ENCODE measurements at regions not wholly inside any gene's neighbourhood (a gene's known extent, or its start where the extent isn't known, plus 50 kb on each side); places are given as distances from the start of the nearest gene placed in this dataset.

DNA sequence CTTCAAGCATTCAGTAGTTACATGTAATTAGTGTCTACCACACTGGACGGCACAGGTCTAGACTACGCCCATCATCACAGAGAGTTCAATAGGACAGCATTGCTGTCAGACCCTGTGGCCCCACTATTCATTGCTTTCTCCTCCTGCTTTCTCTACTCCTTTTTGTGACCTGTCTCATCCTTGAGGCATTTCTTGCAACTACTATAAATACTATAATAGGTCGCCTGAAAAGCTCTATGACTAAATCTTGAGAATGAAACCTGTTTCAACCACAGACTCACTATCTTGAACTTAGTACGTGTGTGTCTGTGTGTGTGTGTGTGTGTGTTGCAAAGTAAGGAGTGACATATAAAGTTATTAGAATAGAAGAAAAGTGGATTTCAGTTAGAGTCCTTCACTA is 252.9 kb upstream of the KLF3 start:
- Histone ChIP-seq H3K27ac (ENCODE audit: poor library complexity, severe bottlenecking) (no peak overlapping the region), H3K4me1 (ENCODE audit: insufficient read depth, poor library complexity, severe bottlenecking) (no peaks in the 10 kb centered on the region), H3K27me3 (ENCODE audit: insufficient read depth, poor library complexity, severe bottlenecking) (no peaks in the 10 kb centered on the region), H3K36me3 (ENCODE audit: low read depth) (no peaks in the 10 kb centered on the region), H3K4me3 (ENCODE audit: severe bottlenecking) (no peak overlapping the region), H3K9me3 (ENCODE audit: severe bottlenecking) (no peaks in the 10 kb centered on the region)
- ATAC-seq (ENCODE audit: low read depth) (no peak), DNase-seq (ENCODE audit: low spot score) (no peak)
- TF ChIP-seq, protein P1, sequence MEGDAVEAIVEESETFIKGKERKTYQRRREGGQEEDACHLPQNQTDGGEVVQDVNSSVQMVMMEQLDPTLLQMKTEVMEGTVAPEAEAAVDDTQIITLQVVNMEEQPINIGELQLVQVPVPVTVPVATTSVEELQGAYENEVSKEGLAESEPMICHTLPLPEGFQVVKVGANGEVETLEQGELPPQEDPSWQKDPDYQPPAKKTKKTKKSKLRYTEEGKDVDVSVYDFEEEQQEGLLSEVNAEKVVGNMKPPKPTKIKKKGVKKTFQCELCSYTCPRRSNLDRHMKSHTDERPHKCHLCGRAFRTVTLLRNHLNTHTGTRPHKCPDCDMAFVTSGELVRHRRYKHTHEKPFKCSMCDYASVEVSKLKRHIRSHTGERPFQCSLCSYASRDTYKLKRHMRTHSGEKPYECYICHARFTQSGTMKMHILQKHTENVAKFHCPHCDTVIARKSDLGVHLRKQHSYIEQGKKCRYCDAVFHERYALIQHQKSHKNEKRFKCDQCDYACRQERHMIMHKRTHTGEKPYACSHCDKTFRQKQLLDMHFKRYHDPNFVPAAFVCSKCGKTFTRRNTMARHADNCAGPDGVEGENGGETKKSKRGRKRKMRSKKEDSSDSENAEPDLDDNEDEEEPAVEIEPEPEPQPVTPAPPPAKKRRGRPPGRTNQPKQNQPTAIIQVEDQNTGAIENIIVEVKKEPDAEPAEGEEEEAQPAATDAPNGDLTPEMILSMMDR (IDR thresholded peaks at IDR 0.05; ENCODE audit: poor library complexity, severe bottlenecking), result no peak

DNA sequence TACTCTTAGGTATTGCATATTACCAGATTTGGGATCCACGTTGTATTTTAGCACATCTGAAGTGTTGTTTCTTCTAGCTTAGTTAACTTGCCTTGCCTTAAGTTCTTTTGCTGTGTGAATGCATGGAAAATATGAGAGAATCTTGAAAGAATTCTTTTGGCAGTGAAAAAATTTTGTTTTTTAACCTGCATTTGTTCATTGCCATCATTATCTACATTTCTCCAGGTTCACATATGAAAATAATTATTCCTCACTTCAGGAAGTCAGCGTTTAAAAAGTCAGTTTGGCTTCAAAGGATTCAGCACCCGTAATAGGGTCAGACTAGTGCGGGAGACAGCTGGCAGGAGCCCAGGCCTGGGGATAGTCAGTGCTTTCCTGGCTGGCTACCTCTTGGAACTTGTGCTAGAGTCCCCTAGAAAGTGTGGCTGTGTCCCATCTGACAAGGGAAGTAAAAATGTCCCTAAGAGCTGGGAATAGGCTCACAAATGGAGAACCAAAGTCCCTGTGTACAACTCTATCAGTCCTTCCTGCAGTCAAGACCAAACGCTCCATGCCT is 251.9 kb upstream of the KLF3 start:
- H3K9me3 ChIP-seq (ENCODE audit: severe bottlenecking), result no peaks in the 10 kb centered on the region
- H3K27ac ChIP-seq (ENCODE audit: poor library complexity, severe bottlenecking), result no peak overlapping the region
- H3K36me3 ChIP-seq (ENCODE audit: low read depth), result no peaks in the 10 kb centered on the region
- ATAC-seq (ENCODE audit: low read depth), result no peak
- H3K4me1 ChIP-seq (ENCODE audit: insufficient read depth, poor library complexity, severe bottlenecking), result no peaks in the 10 kb centered on the region
- DNase-seq (ENCODE audit: low spot score), result no peak
- no peaks in the 10 kb centered on the region for H3K27me3 ChIP-seq (ENCODE audit: insufficient read depth, poor library complexity, severe bottlenecking)
- H3K4me3 ChIP-seq (ENCODE audit: severe bottlenecking), result no peak overlapping the region
- TF ChIP-seq, protein P1 (IDR thresholded peaks at IDR 0.05; ENCODE audit: poor library complexity, severe bottlenecking), result no peak

DNA sequence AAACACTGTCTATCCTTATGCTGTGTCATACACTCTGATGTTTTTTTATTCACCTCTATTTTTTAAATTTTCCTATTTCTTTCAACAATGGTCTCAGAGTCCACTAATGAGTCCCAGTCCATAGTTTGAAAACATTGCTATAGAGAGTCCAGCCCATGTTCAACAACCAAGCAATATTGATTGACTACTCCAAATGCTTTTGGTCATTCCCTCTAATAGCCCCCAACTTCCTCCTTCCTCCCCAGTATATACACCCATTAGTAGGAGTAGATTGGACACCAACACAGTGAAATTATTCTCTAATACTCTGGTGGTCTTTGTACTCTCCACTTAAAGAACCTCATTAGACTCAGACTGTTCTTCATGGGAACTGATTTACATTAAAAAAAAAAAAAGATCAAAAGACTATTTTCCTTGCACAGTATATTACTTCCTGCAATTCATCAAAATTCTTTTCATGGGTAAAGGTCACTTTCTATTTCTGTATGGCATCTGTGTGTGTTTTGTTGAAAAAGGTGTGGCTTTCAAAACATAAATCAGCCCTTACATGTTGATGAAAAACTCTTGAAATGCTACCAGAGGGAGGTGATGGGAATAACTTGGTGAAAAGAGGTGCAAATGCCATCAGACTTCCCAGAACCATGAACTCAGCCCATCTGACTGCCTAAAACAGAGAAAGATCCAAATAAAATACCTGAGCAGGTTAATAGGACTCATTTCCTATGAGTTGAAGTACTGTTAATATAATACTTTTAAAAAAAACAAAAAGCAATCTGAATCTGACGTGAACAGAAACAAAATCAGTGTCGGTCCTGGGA is 250.3 kb upstream of the KLF3 start:
- TF ChIP-seq, protein P1 (IDR thresholded peaks at IDR 0.05; ENCODE audit: poor library complexity, severe bottlenecking), result no peak
- H3K27me3 ChIP-seq (ENCODE audit: insufficient read depth, poor library complexity, severe bottlenecking), result no peaks in the 10 kb centered on the region
- no peak overlapping the region for H3K4me3 ChIP-seq (ENCODE audit: severe bottlenecking)
- DNase-seq (ENCODE audit: low spot score), result no peak
- no peak overlapping the region for H3K27ac ChIP-seq (ENCODE audit: poor library complexity, severe bottlenecking)
- no peaks in the 10 kb centered on the region for H3K9me3 ChIP-seq (ENCODE audit: severe bottlenecking)
- no peaks in the 10 kb centered on the region for H3K36me3 ChIP-seq (ENCODE audit: low read depth)
- H3K4me1 ChIP-seq (ENCODE audit: insufficient read depth, poor library complexity, severe bottlenecking), result no peaks in the 10 kb centered on the region
- no peak for ATAC-seq (ENCODE audit: low read depth)

DNA sequence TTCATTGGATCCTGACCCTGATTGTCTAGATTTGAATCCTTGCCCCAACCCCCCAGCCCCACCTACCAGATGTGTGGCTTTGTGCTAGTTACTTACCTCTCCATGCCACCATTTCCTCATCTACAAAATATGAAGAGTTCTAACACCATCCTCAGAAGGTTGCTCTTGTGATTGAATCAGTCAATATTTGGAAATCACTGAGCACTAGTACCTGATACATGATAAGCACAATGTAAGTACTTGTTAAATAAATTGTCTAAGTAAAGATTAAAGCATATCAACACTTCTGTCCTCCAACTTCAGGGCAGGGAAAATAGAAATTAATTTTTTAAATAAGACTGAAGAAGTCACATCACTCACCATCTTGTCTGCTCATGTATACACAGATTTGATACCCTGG is 249.6 kb upstream of the KLF3 start:
- Histone ChIP-seq H3K4me1 (ENCODE audit: insufficient read depth, poor library complexity, severe bottlenecking) (no peaks in the 10 kb centered on the region), H3K9me3 (ENCODE audit: severe bottlenecking) (no peaks in the 10 kb centered on the region), H3K36me3 (ENCODE audit: low read depth) (no peaks in the 10 kb centered on the region), H3K27ac (ENCODE audit: poor library complexity, severe bottlenecking) (no peak overlapping the region), H3K27me3 (ENCODE audit: insufficient read depth, poor library complexity, severe bottlenecking) (no peaks in the 10 kb centered on the region), H3K4me3 (ENCODE audit: severe bottlenecking) (no peak overlapping the region)
- TF ChIP-seq, protein P1 (IDR thresholded peaks at IDR 0.05; ENCODE audit: poor library complexity, severe bottlenecking), result no peak
- DNase-seq (ENCODE audit: low spot score) (no peak), ATAC-seq (ENCODE audit: low read depth) (no peak)

DNA sequence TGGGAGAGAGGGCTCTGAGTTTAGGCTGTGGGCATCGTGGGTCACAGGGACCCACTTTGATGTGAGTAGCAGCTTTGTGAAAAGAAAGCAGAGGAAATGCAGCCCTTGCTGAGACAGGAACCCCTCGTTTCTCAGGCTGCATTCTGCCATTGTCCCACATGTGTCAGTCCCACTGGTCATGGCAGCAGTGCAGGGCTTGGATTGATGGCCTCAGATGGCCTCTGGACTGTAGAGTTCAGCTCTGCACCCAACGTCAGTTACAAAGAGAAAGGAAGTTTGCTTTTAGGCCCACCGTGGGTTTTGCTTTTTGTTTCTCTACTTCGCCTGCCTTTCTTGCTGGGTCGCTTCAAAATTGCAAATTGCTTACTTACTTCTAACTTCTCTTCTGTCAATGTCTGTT is 248.3 kb upstream of the KLF3 start:
- TF ChIP-seq, protein P1 (IDR thresholded peaks at IDR 0.05; ENCODE audit: poor library complexity, severe bottlenecking), result no peak
- no peaks in the 10 kb centered on the region for H3K4me1 ChIP-seq (ENCODE audit: insufficient read depth, poor library complexity, severe bottlenecking)
- no peak for ATAC-seq (ENCODE audit: low read depth)
- H3K27ac ChIP-seq (ENCODE audit: poor library complexity, severe bottlenecking), result no peak overlapping the region
- H3K36me3 ChIP-seq (ENCODE audit: low read depth), result no peaks in the 10 kb centered on the region
- H3K9me3 ChIP-seq (ENCODE audit: severe bottlenecking), result no peaks in the 10 kb centered on the region
- no peaks in the 10 kb centered on the region for H3K27me3 ChIP-seq (ENCODE audit: insufficient read depth, poor library complexity, severe bottlenecking)
- H3K4me3 ChIP-seq (ENCODE audit: severe bottlenecking), result no peak overlapping the region
- DNase-seq (ENCODE audit: low spot score), result no peak

Measured in RWPE2 (cell line).